ENCODE measurements at regions not wholly inside any gene's neighbourhood (a gene's known extent, or its start where the extent isn't known, plus 50 kb on each side); places are given as distances from the start of the nearest gene placed in this dataset.
"Not testable (repeated sequence)": the region's sequence is repeated elsewhere in the genome, so short reads cannot be mapped to it uniquely, and the experiment has no call there.

GRCh38 chr10:6680735-6681134 is 100.7 kb upstream of the PRKCQ start:
- H3K27ac ChIP-seq: no peak overlapping the region
- TF ChIP-seq CTCF (IDR thresholded peaks at IDR 0.05): no peak
- TF ChIP-seq ZFX (IDR thresholded peaks at IDR 0.05; ENCODE audit: borderline replicate concordance): no peak

- TF ChIP-seq ZFX (IDR thresholded peaks at IDR 0.05; ENCODE audit: borderline replicate concordance) (no peak), CTCF (IDR thresholded peaks at IDR 0.05) (no peak)
- no peak overlapping the region for H3K27ac ChIP-seq
These were observed 98.9 kb upstream of the PRKCQ start for GRCh38 chr10:6678956-6679355.

DNA sequence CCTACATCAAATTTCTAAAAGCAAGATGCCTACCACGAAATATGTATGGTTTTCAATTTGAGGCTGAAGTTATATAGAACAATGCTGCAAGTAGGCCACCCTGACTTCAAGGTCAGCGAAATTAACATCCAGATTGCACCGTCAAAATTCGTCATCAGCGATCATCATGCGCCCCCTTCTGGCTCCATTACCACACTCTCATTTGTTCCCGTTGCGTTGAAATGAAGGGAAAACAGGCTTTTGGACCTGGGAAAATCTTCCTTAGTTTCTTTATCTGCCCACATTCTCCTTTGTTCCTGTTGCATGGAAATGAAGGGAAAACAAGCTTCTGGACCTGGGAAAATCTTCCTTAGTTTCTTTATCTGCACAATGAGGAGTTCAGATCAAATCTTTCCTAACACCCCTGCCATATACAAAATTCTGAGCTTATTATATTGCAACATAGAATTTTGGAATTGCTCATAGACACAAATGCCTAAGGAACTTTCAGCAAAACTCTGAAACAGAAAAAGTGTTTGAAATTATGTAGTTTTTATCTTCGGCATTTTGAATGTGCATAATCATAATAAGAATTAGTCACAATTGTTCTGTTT is 98.2 kb upstream of the PRKCQ start:
- no peak overlapping the region for H3K27ac ChIP-seq
- TF ChIP-seq CTCF (IDR thresholded peaks at IDR 0.05): peak; percentile 83
- TF ChIP-seq ZFX (IDR thresholded peaks at IDR 0.05; ENCODE audit: borderline replicate concordance): no peak

- H3K27ac ChIP-seq: not testable (repeated sequence)
These were observed 97.1 kb upstream of the PRKCQ start for GRCh38 chr10:6677129-6677528.

- TF ChIP-seq CTCF (IDR thresholded peaks at IDR 0.05) (no peak), ZFX (IDR thresholded peaks at IDR 0.05; ENCODE audit: borderline replicate concordance) (no peak)
- H3K27ac ChIP-seq: no peak overlapping the region
These were observed 94.2 kb upstream of the PRKCQ start for GRCh38 chr10:6674291-6674690.

- no peak overlapping the region for H3K27ac ChIP-seq
- no peak for TF ChIP-seq ZFX (IDR thresholded peaks at IDR 0.05; ENCODE audit: borderline replicate concordance)
- TF ChIP-seq CTCF (IDR thresholded peaks at IDR 0.05): no peak
These were observed 91.9 kb upstream of the PRKCQ start for GRCh38 chr10:6671976-6672375.

DNA sequence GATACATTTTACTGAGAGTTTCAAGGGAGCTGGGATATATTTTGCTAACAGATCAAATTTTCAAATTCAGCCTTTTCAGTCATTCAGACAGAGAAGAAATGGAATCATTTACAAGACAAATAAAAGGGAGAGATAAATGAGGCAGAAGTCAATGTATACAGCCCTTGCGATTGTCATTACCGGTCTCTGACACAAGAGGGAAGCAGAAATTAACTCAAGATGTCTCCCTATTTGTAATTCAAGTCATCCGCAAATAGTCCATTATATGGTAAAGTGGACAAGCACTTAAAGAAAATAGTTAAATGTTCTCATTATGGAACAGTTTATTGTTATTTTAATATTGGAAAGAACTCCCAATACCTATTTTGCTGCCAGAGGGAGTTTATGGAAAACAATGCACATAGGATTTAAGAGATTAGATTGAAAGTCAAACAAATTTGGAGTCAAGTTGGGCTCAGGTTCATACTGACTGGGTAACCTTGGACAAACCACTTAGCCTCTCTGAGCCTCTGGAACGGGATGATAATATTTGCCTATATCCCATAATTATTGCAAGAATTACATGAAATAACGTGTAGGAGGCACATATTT is 89.3 kb upstream of the PRKCQ start:
- TF ChIP-seq ZFX (IDR thresholded peaks at IDR 0.05; ENCODE audit: borderline replicate concordance): no peak
- TF ChIP-seq CTCF (IDR thresholded peaks at IDR 0.05): peak; percentile 61
- no peak overlapping the region for H3K27ac ChIP-seq
